GM10248 (cell line): ENCODE measurements at regions not wholly inside any gene's neighbourhood (a gene's known extent, or its start where the extent isn't known, plus 50 kb on each side); places are given as distances from the start of the nearest gene placed in this dataset.

ENCODE experiments used
- CTCF ChIA-PET: fragments of 300-600 bp; sonication (Branson Sonifier 250); formaldehyde crosslinking; extraction: SDS; loops from one replicate; lab custom pipeline; 2021; ENCODE audit warnings: antibody characterized with exemption; lab: Yijun Ruan, JAX
- POLR2A ChIA-PET: fragments of 350-650 bp; sonication (Branson Sonifier 250); formaldehyde crosslinking; extraction: SDS; loops from one replicate; lab custom pipeline; 2020; ENCODE audit warnings: antibody characterized with exemption; lab: Yijun Ruan, JAX
- DNase-seq: peaks from one replicate; pipeline ENCODE4 v3.0.0; 2012; ENCODE audit errors: extremely low spot score
- CTCF ChIP-seq: IDR thresholded peaks from 2 replicates; pipeline ENCODE4 v1.5.1; 2012; ENCODE audit warnings: mild to moderate bottlenecking, low read depth; ENCODE audit errors: extremely low read depth, missing control alignments, control extremely low read depth

- POLR2A ChIA-PET = no interaction called here
- TF ChIP-seq CTCF = no peak
- no peak for DNase-seq
- CTCF ChIA-PET = no interaction called here
Observed at GRCh38 chrX:68928401-68928800, 99.6 kb downstream of the EFNB1 start.

- no peak for DNase-seq
- ChIA-PET CTCF (no interaction called here), POLR2A (no interaction called here)
- no peak for TF ChIP-seq CTCF
Observed at GRCh38 chrX:68927178-68927577, 98.4 kb downstream of the EFNB1 start.

GRCh38 chrX:68923147-68923546 lies 94.3 kb downstream of the EFNB1 start:
- TF ChIP-seq CTCF = no peak
- ChIA-PET CTCF (no interaction called here), POLR2A (no interaction called here)
- DNase-seq = no peak

- ChIA-PET POLR2A (no interaction called here), CTCF (no interaction called here)
- no peak for DNase-seq
- TF ChIP-seq CTCF = no peak
Observed at GRCh38 chrX:68922013-68922412, 93.2 kb downstream of the EFNB1 start.

GRCh38 chrX:68920561-68920960 lies 91.7 kb downstream of the EFNB1 start:
- TF ChIP-seq CTCF = no peak
- CTCF ChIA-PET = no interaction called here
- DNase-seq = no peak
- POLR2A ChIA-PET = no interaction called here

GRCh38 chrX:68919707-68920106 lies 90.9 kb downstream of the EFNB1 start:
- no peak for DNase-seq
- no peak for TF ChIP-seq CTCF
- ChIA-PET CTCF (no interaction called here), POLR2A (no interaction called here)

- no peak for DNase-seq
- ChIA-PET CTCF (interaction anchor here (0.9 kb wide), 1 partner anchor 17 kb away, joined by 3 read pairs; no protein-coding TSS in a partner anchor), POLR2A (no interaction called here)
- no peak for TF ChIP-seq CTCF
Observed at GRCh38 chrX:68918202-68918601, 89.4 kb downstream of the EFNB1 start.
